Smooth muscle cell of the brain vasculature (primary cell): ENCODE measurements at regions not wholly inside any gene's neighbourhood (a gene's known extent, or its start where the extent isn't known, plus 50 kb on each side); places are given as distances from the start of the nearest gene placed in this dataset.
"Not testable (repeated sequence)": the region's sequence is repeated elsewhere in the genome, so short reads cannot be mapped to it uniquely, and the experiment has no call there.

Experiments
- DNase-seq: peaks from one replicate; pipeline ENCODE4 v3.0.0-alpha.2; 2012; ENCODE audit warnings: low read depth, low spot score

GRCh38 chr5:21341203-21341947 is 1353.4 kb upstream of the CDH18 start:
- not testable (repeated sequence) for DNase-seq

- not testable (repeated sequence) for DNase-seq
Measured at GRCh38 chr5:21340233-21340632, 1352.2 kb upstream of the CDH18 start.

GRCh38 chr5:21336478-21336877 is 1348.5 kb upstream of the CDH18 start:
- DNase-seq = not testable (repeated sequence)

- not testable (repeated sequence) for DNase-seq
Measured at GRCh38 chr5:21315376-21315775, 1327.4 kb upstream of the CDH18 start.

GRCh38 chr5:21301205-21301604 is 1313.2 kb upstream of the CDH18 start:
- not testable (repeated sequence) for DNase-seq

GRCh38 chr5:21274361-21274760 is 1286.4 kb upstream of the CDH18 start:
- not testable (repeated sequence) for DNase-seq

GRCh38 chr5:21263361-21263760 is 1275.4 kb upstream of the CDH18 start:
- DNase-seq = no peak

- DNase-seq = no peak
Measured at GRCh38 chr5:21254161-21254560, 1266.2 kb upstream of the CDH18 start.

- DNase-seq = no peak
Measured at GRCh38 chr5:21244982-21245381, 1257.0 kb upstream of the CDH18 start.

- DNase-seq = no peak
Measured at GRCh38 chr5:21238786-21239185, 1250.8 kb upstream of the CDH18 start.

GRCh38 chr5:21237461-21237860 is 1249.5 kb upstream of the CDH18 start:
- DNase-seq = no peak

GRCh38 chr5:21236971-21237427 is 1249.0 kb upstream of the CDH18 start:
- no peak for DNase-seq

- DNase-seq = no peak
Measured at GRCh38 chr5:21236104-21236503, 1248.1 kb upstream of the CDH18 start.

GRCh38 chr5:21225223-21226064 is 1237.4 kb upstream of the CDH18 start:
- DNase-seq = no peak

- DNase-seq = no peak
Measured at GRCh38 chr5:21221616-21222015, 1233.6 kb upstream of the CDH18 start.

GRCh38 chr5:21219966-21220365 is 1232.0 kb upstream of the CDH18 start:
- no peak for DNase-seq

GRCh38 chr5:21219251-21219650 is 1231.3 kb upstream of the CDH18 start:
- peak; percentile 15 for DNase-seq

- DNase-seq = no peak
Measured at GRCh38 chr5:21212026-21212425, 1224.0 kb upstream of the CDH18 start.

- no peak for DNase-seq
Measured at GRCh38 chr5:21209409-21209808, 1221.4 kb upstream of the CDH18 start.

- DNase-seq = no peak
Measured at GRCh38 chr5:21199087-21199486, 1211.1 kb upstream of the CDH18 start.

GRCh38 chr5:21195145-21195544 is 1207.1 kb upstream of the CDH18 start:
- DNase-seq = no peak

- no peak for DNase-seq
Measured at GRCh38 chr5:21185536-21185935, 1197.5 kb upstream of the CDH18 start.

- DNase-seq = no peak
Measured at GRCh38 chr5:21184581-21184980, 1196.6 kb upstream of the CDH18 start.
